Activated naive CD8-positive, alpha-beta T cell treated with anti-CD3 and anti-CD28 coated beads, Interleukin-2, amount 50 U/mL, for 24 hours (primary cell): ENCODE measurements at regions not wholly inside any gene's neighbourhood (a gene's known extent, or its start where the extent isn't known, plus 50 kb on each side); places are given as distances from the start of the nearest gene placed in this dataset.

ENCODE experiments used
- ATAC-seq: fragments of 150-1000 bp; cut with Tn5 transposase; one replicate; pipeline ENCODE4 v1.10.0; 2021
- DNase-seq: peaks from one replicate; pipeline ENCODE4 v3.0.0; 2021
- H3K27ac Mint-ChIP-seq: one replicate; pipeline ENCODE4 v1.8.0; 2021; ENCODE audit warnings: mild to moderate bottlenecking, mixed read lengths
- H3K27me3 Mint-ChIP-seq: one replicate; pipeline ENCODE4 v1.8.0; 2021; ENCODE audit warnings: mixed read lengths
- H3K36me3 Mint-ChIP-seq: one replicate; pipeline ENCODE4 v1.8.0; 2021; ENCODE audit warnings: low read depth, mixed read lengths
- H3K4me1 Mint-ChIP-seq: one replicate; pipeline ENCODE4 v1.8.0; 2021; ENCODE audit warnings: mixed read lengths
- H3K4me3 Mint-ChIP-seq: one replicate; pipeline ENCODE4 v1.8.0; 2021; ENCODE audit warnings: mild to moderate bottlenecking, moderate library complexity, mixed read lengths
- H3K9me3 Mint-ChIP-seq: one replicate; pipeline ENCODE4 v1.8.0; 2021; ENCODE audit warnings: mixed read lengths

- no peaks in the 10 kb centered on the region for H3K36me3 Mint-ChIP-seq
- H3K27ac Mint-ChIP-seq, result peak overlapping the region; percentile 85
- peak; percentile 87 for ATAC-seq
- no peaks in the 10 kb centered on the region for H3K27me3 Mint-ChIP-seq
- DNase-seq, result peak; percentile 42
- no peaks in the 10 kb centered on the region for H3K9me3 Mint-ChIP-seq
- H3K4me1 Mint-ChIP-seq, result peaks cover 39% of the 10 kb centered on the region
- H3K4me3 Mint-ChIP-seq, result peak overlapping the region; percentile 58
These were observed 373.6 kb downstream of the MID1IP1 start for GRCh38 chrX:39174772-39175417.

- no peak overlapping the region for H3K4me3 Mint-ChIP-seq
- DNase-seq (no peak), ATAC-seq (no peak)
- H3K4me1 Mint-ChIP-seq, result peaks cover 39% of the 10 kb centered on the region
- H3K9me3 Mint-ChIP-seq, result no peaks in the 10 kb centered on the region
- H3K27me3 Mint-ChIP-seq, result no peaks in the 10 kb centered on the region
- H3K36me3 Mint-ChIP-seq, result no peaks in the 10 kb centered on the region
- H3K27ac Mint-ChIP-seq, result peak overlapping the region; percentile 85
These were observed 374.3 kb downstream of the MID1IP1 start for GRCh38 chrX:39175418-39176057.

- no peak overlapping the region for H3K4me3 Mint-ChIP-seq
- ATAC-seq (no peak), DNase-seq (no peak)
- H3K36me3 Mint-ChIP-seq, result no peaks in the 10 kb centered on the region
- H3K27ac Mint-ChIP-seq, result peak overlapping the region; percentile 85
- no peaks in the 10 kb centered on the region for H3K9me3 Mint-ChIP-seq
- no peaks in the 10 kb centered on the region for H3K27me3 Mint-ChIP-seq
- peaks cover 39% of the 10 kb centered on the region for H3K4me1 Mint-ChIP-seq
These were observed 374.8 kb downstream of the MID1IP1 start for GRCh38 chrX:39176105-39176504.

GRCh38 chrX:39189431-39189830, 388.2 kb downstream of the MID1IP1 start:
- H3K27ac Mint-ChIP-seq, result no peak overlapping the region
- peaks cover 2% of the 10 kb centered on the region for H3K27me3 Mint-ChIP-seq
- H3K4me3 Mint-ChIP-seq, result no peak overlapping the region
- H3K9me3 Mint-ChIP-seq, result peaks cover 7% of the 10 kb centered on the region
- peaks cover 6% of the 10 kb centered on the region for H3K36me3 Mint-ChIP-seq
- H3K4me1 Mint-ChIP-seq, result peaks cover 2% of the 10 kb centered on the region
- DNase-seq, result no peak
- ATAC-seq, result no peak

- H3K4me1 Mint-ChIP-seq, result peaks cover 34% of the 10 kb centered on the region
- H3K9me3 Mint-ChIP-seq, result peaks cover 2% of the 10 kb centered on the region
- no peak for DNase-seq
- H3K4me3 Mint-ChIP-seq, result no peak overlapping the region
- H3K36me3 Mint-ChIP-seq, result peaks cover 1% of the 10 kb centered on the region
- H3K27ac Mint-ChIP-seq, result no peak overlapping the region
- H3K27me3 Mint-ChIP-seq, result peaks cover 2% of the 10 kb centered on the region
- no peak for ATAC-seq
These were observed 393.4 kb downstream of the MID1IP1 start for GRCh38 chrX:39194673-39195072.

GRCh38 chrX:39195156-39195555, 393.9 kb downstream of the MID1IP1 start:
- peaks cover 4% of the 10 kb centered on the region for H3K9me3 Mint-ChIP-seq
- H3K4me1 Mint-ChIP-seq, result peaks cover 39% of the 10 kb centered on the region
- H3K27me3 Mint-ChIP-seq, result peaks cover 2% of the 10 kb centered on the region
- H3K36me3 Mint-ChIP-seq, result peaks cover 2% of the 10 kb centered on the region
- DNase-seq (no peak), ATAC-seq (no peak)
- peak overlapping the region; percentile 53 for H3K27ac Mint-ChIP-seq
- peak overlapping the region; percentile 10 for H3K4me3 Mint-ChIP-seq

- ATAC-seq (peak; percentile 88), DNase-seq (peak; percentile 44)
- H3K4me1 Mint-ChIP-seq, result peaks cover 52% of the 10 kb centered on the region
These were observed 395.2 kb downstream of the MID1IP1 start for GRCh38 chrX:39196192-39197102.

GRCh38 chrX:39199429-39199828, 398.2 kb downstream of the MID1IP1 start:
- DNase-seq, result no peak
- H3K9me3 Mint-ChIP-seq, result peaks cover 4% of the 10 kb centered on the region
- no peaks in the 10 kb centered on the region for H3K27me3 Mint-ChIP-seq
- H3K4me3 Mint-ChIP-seq, result no peak overlapping the region
- no peak for ATAC-seq
- H3K36me3 Mint-ChIP-seq, result peaks cover 2% of the 10 kb centered on the region
- H3K27ac Mint-ChIP-seq, result no peak overlapping the region
- H3K4me1 Mint-ChIP-seq, result peaks cover 81% of the 10 kb centered on the region

More at GRCh38 chrX:39196192-39197102, 395.2 kb downstream of the MID1IP1 start:
- peaks cover 2% of the 10 kb centered on the region for H3K27me3 Mint-ChIP-seq
- peaks cover 2% of the 10 kb centered on the region for H3K36me3 Mint-ChIP-seq
- peak overlapping the region; percentile 63 for H3K4me3 Mint-ChIP-seq
- peaks cover 4% of the 10 kb centered on the region for H3K9me3 Mint-ChIP-seq
- H3K27ac Mint-ChIP-seq, result peak overlapping the region; percentile 89

- Mint-ChIP-seq H3K27me3 (no peaks in the 10 kb centered on the region), H3K9me3 (peaks cover 4% of the 10 kb centered on the region), H3K4me3 (no peak overlapping the region), H3K4me1 (peaks cover 86% of the 10 kb centered on the region), H3K36me3 (peaks cover 2% of the 10 kb centered on the region), H3K27ac (peak overlapping the region; percentile 76)
- ATAC-seq (peak; percentile 35), DNase-seq (no peak)
These were observed 400.2 kb downstream of the MID1IP1 start for GRCh38 chrX:39201305-39201990.

GRCh38 chrX:39202641-39203040, 401.4 kb downstream of the MID1IP1 start:
- Mint-ChIP-seq H3K4me1 (peaks cover 78% of the 10 kb centered on the region), H3K4me3 (no peak overlapping the region), H3K27me3 (no peaks in the 10 kb centered on the region), H3K27ac (peak overlapping the region; percentile 44), H3K36me3 (peaks cover 2% of the 10 kb centered on the region), H3K9me3 (peaks cover 4% of the 10 kb centered on the region)
- DNase-seq, result no peak
- ATAC-seq, result no peak

GRCh38 chrX:39203427-39203826, 402.2 kb downstream of the MID1IP1 start:
- H3K9me3 Mint-ChIP-seq, result peaks cover 4% of the 10 kb centered on the region
- H3K27me3 Mint-ChIP-seq, result no peaks in the 10 kb centered on the region
- no peak for ATAC-seq
- no peak overlapping the region for H3K27ac Mint-ChIP-seq
- DNase-seq, result no peak
- H3K36me3 Mint-ChIP-seq, result peaks cover 2% of the 10 kb centered on the region
- no peak overlapping the region for H3K4me3 Mint-ChIP-seq
- peaks cover 77% of the 10 kb centered on the region for H3K4me1 Mint-ChIP-seq

GRCh38 chrX:39204353-39204752, 403.1 kb downstream of the MID1IP1 start:
- peak overlapping the region; percentile 43 for H3K4me3 Mint-ChIP-seq
- H3K27me3 Mint-ChIP-seq, result no peaks in the 10 kb centered on the region
- DNase-seq, result no peak
- peaks cover 4% of the 10 kb centered on the region for H3K9me3 Mint-ChIP-seq
- H3K36me3 Mint-ChIP-seq, result peaks cover 2% of the 10 kb centered on the region
- H3K4me1 Mint-ChIP-seq, result peaks cover 74% of the 10 kb centered on the region
- no peak for ATAC-seq
- H3K27ac Mint-ChIP-seq, result peak overlapping the region; percentile 90

- DNase-seq (peak; percentile 40), ATAC-seq (peak; percentile 95)
- Mint-ChIP-seq H3K36me3 (no peaks in the 10 kb centered on the region), H3K27ac (peak overlapping the region; percentile 90), H3K4me3 (peak overlapping the region; percentile 52), H3K27me3 (no peaks in the 10 kb centered on the region), H3K9me3 (no peaks in the 10 kb centered on the region), H3K4me1 (peaks cover 68% of the 10 kb centered on the region)
These were observed 403.7 kb downstream of the MID1IP1 start for GRCh38 chrX:39204945-39205344.

- ATAC-seq (peak; percentile 29), DNase-seq (no peak)
- peak overlapping the region; percentile 90 for H3K27ac Mint-ChIP-seq
- no peaks in the 10 kb centered on the region for H3K36me3 Mint-ChIP-seq
- H3K9me3 Mint-ChIP-seq, result no peaks in the 10 kb centered on the region
- peak overlapping the region; percentile 52 for H3K4me3 Mint-ChIP-seq
- H3K4me1 Mint-ChIP-seq, result peaks cover 62% of the 10 kb centered on the region
- no peaks in the 10 kb centered on the region for H3K27me3 Mint-ChIP-seq
These were observed 404.2 kb downstream of the MID1IP1 start for GRCh38 chrX:39205467-39205866.
